ENCODE measurements at regions not wholly inside any gene's neighbourhood (a gene's known extent, or its start where the extent isn't known, plus 50 kb on each side); places are given as distances from the start of the nearest gene placed in this dataset.
"Not testable (repeated sequence)": the region's sequence is repeated elsewhere in the genome, so short reads cannot be mapped to it uniquely, and the experiment has no call there.

DNA sequence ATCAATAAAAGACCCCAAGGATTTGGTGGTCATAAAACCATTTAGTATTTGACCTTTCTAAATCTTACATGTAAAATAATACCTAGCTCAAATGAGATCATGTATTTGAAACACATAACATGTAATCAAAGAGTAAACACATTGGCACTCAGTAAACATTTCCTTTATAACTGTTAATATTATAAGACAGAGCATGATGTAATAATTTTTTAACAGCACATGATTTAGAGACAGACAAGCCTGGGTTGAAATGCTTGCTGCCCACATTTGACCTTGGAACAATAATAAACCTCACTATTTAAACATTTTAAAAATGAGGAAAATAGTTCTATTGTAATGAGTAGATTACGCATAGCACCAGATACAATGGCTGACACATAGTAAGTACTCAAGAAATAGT lies 105.2 kb upstream of the GPR141 start:
- TF ChIP-seq, protein P1, sequence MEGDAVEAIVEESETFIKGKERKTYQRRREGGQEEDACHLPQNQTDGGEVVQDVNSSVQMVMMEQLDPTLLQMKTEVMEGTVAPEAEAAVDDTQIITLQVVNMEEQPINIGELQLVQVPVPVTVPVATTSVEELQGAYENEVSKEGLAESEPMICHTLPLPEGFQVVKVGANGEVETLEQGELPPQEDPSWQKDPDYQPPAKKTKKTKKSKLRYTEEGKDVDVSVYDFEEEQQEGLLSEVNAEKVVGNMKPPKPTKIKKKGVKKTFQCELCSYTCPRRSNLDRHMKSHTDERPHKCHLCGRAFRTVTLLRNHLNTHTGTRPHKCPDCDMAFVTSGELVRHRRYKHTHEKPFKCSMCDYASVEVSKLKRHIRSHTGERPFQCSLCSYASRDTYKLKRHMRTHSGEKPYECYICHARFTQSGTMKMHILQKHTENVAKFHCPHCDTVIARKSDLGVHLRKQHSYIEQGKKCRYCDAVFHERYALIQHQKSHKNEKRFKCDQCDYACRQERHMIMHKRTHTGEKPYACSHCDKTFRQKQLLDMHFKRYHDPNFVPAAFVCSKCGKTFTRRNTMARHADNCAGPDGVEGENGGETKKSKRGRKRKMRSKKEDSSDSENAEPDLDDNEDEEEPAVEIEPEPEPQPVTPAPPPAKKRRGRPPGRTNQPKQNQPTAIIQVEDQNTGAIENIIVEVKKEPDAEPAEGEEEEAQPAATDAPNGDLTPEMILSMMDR (IDR thresholded peaks at IDR 0.05), result no peak
- H3K4me3 ChIP-seq, result no peak overlapping the region
- H3K27me3 ChIP-seq (replicated peaks; ENCODE audit: insufficient read depth), result no peaks in the 10 kb centered on the region

DNA sequence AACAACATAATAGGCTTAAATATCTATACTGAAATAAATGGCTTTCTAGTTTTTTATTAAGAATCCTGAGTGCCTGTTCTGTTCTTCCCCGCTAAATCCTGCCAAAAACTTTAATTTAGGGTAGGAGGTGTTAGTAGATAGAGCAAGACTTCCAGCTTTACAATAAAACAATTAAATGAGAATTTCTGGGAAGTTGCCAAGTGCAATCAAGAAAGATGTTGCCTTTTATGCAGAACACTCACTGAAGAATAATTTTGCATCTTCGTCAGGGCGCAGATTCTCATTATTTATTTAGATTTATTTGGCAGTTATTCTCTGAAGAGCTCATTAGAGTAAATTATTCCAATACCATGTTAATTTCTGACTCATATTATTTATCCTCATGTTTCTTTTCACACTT lies 103.2 kb upstream of the GPR141 start:
- Histone ChIP-seq H3K4me1 (ENCODE audit: control insufficient read depth in 1 of 2, low read depth in 2 of 2) (no peaks in the 10 kb centered on the region), H3K4me3 (no peak overlapping the region), H3K9me3 (no peaks in the 10 kb centered on the region), H3K36me3 (no peaks in the 10 kb centered on the region), H3K27ac (no peak overlapping the region), H3K27me3 (replicated peaks; ENCODE audit: insufficient read depth) (no peaks in the 10 kb centered on the region)
- no peak for ATAC-seq (ENCODE audit: insufficient number of reproducible peaks, low FRiP score, low read depth)
- TF ChIP-seq, protein P1 (IDR thresholded peaks at IDR 0.05), result no peak
- DNase-seq (ENCODE audit: low spot score), result no peak

More for the DNA sequence above, 105.2 kb upstream of the GPR141 start:
- no peaks in the 10 kb centered on the region for H3K4me1 ChIP-seq (ENCODE audit: control insufficient read depth in 1 of 2, low read depth in 2 of 2)
- DNase-seq (ENCODE audit: low spot score) (no peak), ATAC-seq (ENCODE audit: insufficient number of reproducible peaks, low FRiP score, low read depth) (no peak)
- no peak overlapping the region for H3K27ac ChIP-seq
- no peaks in the 10 kb centered on the region for H3K36me3 ChIP-seq
- no peaks in the 10 kb centered on the region for H3K9me3 ChIP-seq

DNA sequence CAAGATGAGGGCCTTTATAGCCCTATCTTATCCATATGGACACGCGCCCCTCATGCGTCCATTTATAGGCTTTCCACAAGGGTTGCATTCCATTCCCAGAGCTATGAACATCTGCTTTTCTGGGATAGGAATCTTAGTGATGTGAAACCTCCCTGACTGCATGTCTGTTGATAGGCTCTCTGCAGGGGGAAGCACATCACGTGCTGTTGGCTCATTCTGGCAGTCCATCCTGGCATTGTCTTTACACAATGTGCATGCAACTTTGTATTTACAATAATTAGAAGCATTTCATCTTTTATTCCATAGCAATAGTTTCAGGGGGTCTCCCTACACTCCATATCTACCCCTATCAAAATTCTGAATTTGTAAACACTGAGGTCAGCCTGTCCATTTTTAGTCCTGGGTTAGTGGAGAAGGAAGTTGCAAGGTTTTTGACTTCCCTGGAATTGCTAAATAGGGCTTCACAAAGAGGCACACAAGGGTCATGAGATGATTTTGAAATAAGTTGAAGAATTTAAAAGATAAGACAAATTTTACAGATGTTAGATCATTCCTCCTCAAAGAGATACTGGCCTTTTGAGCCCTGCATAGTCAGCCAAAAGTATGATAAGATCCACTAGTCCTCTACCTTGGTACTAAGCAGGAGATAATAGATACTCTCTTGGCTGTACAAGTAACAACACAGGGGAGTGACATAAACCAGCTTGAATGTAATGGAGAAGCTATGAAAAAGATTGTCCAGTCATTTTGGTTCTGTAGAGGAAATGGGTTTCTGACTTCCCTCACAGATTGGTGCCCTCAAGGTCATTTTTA lies 98.7 kb upstream of the GPR141 start:
- ATAC-seq (ENCODE audit: insufficient number of reproducible peaks, low FRiP score, low read depth); H3K4me1 ChIP-seq (ENCODE audit: control insufficient read depth in 1 of 2, low read depth in 2 of 2): not testable (repeated sequence)

DNA sequence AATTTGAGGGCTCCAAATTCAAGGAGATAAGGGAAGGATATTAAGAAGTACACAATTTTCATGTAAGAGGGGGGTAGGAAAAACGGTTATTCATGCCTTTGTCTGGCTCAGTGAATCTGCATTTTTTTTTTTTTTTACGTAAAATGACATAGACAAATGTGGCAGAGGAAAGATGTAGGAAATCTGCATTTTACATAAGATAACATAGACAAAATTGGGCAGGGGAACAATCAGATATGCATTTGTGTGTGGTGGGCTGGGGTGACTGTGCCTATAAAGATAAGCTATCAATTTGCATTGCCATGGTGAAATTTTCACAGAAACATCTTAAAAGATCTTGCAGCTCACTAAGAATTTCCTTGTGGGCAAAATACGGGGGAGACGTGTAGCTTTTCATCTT lies 92.7 kb upstream of the GPR141 start:
- no peak overlapping the region for H3K27ac ChIP-seq
- no peaks in the 10 kb centered on the region for H3K36me3 ChIP-seq
- DNase-seq (ENCODE audit: low spot score) (no peak), ATAC-seq (ENCODE audit: insufficient number of reproducible peaks, low FRiP score, low read depth) (no peak)
- H3K4me1 ChIP-seq (ENCODE audit: control insufficient read depth in 1 of 2, low read depth in 2 of 2), result no peaks in the 10 kb centered on the region
- H3K4me3 ChIP-seq, result no peak overlapping the region
- H3K27me3 ChIP-seq (replicated peaks; ENCODE audit: insufficient read depth), result no peaks in the 10 kb centered on the region
- TF ChIP-seq, protein P1 (IDR thresholded peaks at IDR 0.05), result no peak
- H3K9me3 ChIP-seq, result no peaks in the 10 kb centered on the region

More for the DNA sequence above, 98.7 kb upstream of the GPR141 start:
- not testable (repeated sequence) for H3K9me3 ChIP-seq; H3K27me3 ChIP-seq (replicated peaks; ENCODE audit: insufficient read depth); H3K36me3 ChIP-seq; DNase-seq (ENCODE audit: low spot score); H3K4me3 ChIP-seq; H3K27ac ChIP-seq

DNA sequence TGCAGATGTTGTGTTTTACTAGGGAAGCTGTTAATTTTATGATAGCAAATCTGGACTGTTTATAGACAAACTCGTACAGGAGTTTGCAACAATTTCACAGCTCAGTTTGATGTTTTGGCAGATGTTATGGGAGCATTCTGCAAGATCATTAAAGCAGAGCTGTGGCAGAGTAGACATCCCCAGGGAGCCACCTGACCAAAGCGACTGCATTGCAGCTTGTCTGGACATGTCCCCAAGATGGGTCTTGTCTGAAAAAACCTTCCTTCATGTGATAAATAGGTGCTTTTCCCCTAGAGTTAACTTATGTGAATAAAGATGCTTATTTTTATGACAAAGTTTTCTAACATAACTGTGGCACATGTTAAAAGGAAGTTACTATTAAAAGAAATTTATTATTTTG lies 91.2 kb upstream of the GPR141 start:
- DNase-seq (ENCODE audit: low spot score), result no peak
- no peak for ATAC-seq (ENCODE audit: insufficient number of reproducible peaks, low FRiP score, low read depth)
- Histone ChIP-seq H3K27ac (no peak overlapping the region), H3K4me1 (ENCODE audit: control insufficient read depth in 1 of 2, low read depth in 2 of 2) (no peaks in the 10 kb centered on the region), H3K27me3 (replicated peaks; ENCODE audit: insufficient read depth) (no peaks in the 10 kb centered on the region), H3K36me3 (no peaks in the 10 kb centered on the region), H3K9me3 (no peaks in the 10 kb centered on the region), H3K4me3 (no peak overlapping the region)
- TF ChIP-seq, protein P1 (IDR thresholded peaks at IDR 0.05), result no peak

DNA sequence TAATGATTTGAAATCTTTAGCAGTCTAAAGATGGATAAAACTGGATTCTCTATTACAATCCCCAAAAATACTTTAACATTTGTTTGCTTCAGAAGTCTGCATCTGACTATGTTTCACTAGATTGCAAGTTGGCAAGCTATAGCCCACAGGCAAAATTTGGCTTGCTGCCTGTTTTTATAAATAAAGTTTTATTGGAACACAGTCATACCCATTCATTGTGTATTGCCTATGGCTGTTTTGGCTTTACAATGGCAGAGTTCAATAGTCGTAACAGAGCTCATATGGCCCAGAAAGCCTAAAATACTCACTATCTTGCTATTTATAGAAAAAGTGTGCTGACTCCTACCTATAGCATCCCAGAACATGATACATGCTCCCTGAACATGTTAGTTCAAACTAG lies 89.0 kb upstream of the GPR141 start:
- TF ChIP-seq, protein P1 (IDR thresholded peaks at IDR 0.05), result no peak

More for the DNA sequence above, 89.0 kb upstream of the GPR141 start:
- Histone ChIP-seq H3K27me3 (replicated peaks; ENCODE audit: insufficient read depth) (no peaks in the 10 kb centered on the region), H3K36me3 (no peaks in the 10 kb centered on the region), H3K9me3 (no peaks in the 10 kb centered on the region), H3K27ac (no peak overlapping the region), H3K4me1 (ENCODE audit: control insufficient read depth in 1 of 2, low read depth in 2 of 2) (no peaks in the 10 kb centered on the region), H3K4me3 (no peak overlapping the region)
- DNase-seq (ENCODE audit: low spot score) (no peak), ATAC-seq (ENCODE audit: insufficient number of reproducible peaks, low FRiP score, low read depth) (no peak)
